Mesenchymal stem cell (in vitro differentiated cells and primary cell): ENCODE measurements at regions not wholly inside any gene's neighbourhood (a gene's known extent, or its start where the extent isn't known, plus 50 kb on each side); places are given as distances from the start of the nearest gene placed in this dataset.

Experiments used
- DNase-seq: peaks from one replicate; pipeline ENCODE4 v3.0.0-alpha.2; 2013
- H2AFZ ChIP-seq: one replicate; pipeline ENCODE4 v1.6.1; 2013; ENCODE audit warnings: low read depth, mild to moderate bottlenecking, control low read depth, inconsistent platforms, low read length, moderate library complexity
- H2AK5ac ChIP-seq: 2 replicates; pipeline ENCODE4 v1.6.1; 2013; ENCODE audit warnings: low read length, moderate library complexity, mild to moderate bottlenecking, inconsistent platforms; ENCODE audit not compliant: severe bottlenecking
- H2BK120ac ChIP-seq: one replicate; pipeline ENCODE4 v1.6.1; 2013; ENCODE audit warnings: low read depth, mild to moderate bottlenecking, inconsistent platforms, low read length, moderate library complexity
- H2BK12ac ChIP-seq, 2 experiments: one replicate each; pipeline ENCODE4 v1.6.1; 2013; ENCODE audit warnings: inconsistent platforms in 2 of 2, low read length in 2 of 2, mild to moderate bottlenecking in 2 of 2, moderate library complexity in 2 of 2, control low read depth in 1 of 2
- H2BK15ac ChIP-seq: one replicate; pipeline ENCODE4 v1.6.1; 2013; ENCODE audit warnings: mild to moderate bottlenecking, low read depth, inconsistent platforms; ENCODE audit not compliant: poor library complexity, severe bottlenecking
- H2BK5ac ChIP-seq: 2 replicates; pipeline ENCODE4 v1.6.1; 2013; ENCODE audit warnings: low read depth, mild to moderate bottlenecking, low read length, control low read depth, inconsistent platforms; ENCODE audit not compliant: poor library complexity, severe bottlenecking
- H3K14ac ChIP-seq, 2 experiments: one replicate each; pipeline ENCODE4 v1.6.1; 2013; ENCODE audit warnings: inconsistent platforms in 2 of 2, low read length in 2 of 2, control low read depth in 1 of 2, mild to moderate bottlenecking in 1 of 2, moderate library complexity in 1 of 2
- H3K18ac ChIP-seq, 2 experiments: one replicate each; pipeline ENCODE4 v1.6.1; 2013; ENCODE audit warnings: inconsistent platforms in 2 of 2, low read length in 2 of 2, control low read depth in 1 of 2, low read depth in 1 of 2, mild to moderate bottlenecking in 1 of 2
- H3K23ac ChIP-seq, 2 experiments: one replicate each; pipeline ENCODE4 v1.6.1; 2013; ENCODE audit warnings: inconsistent platforms in 2 of 2, low read length in 2 of 2, mild to moderate bottlenecking in 2 of 2, moderate library complexity in 2 of 2, control low read depth in 1 of 2
- H3K27ac ChIP-seq: 2 replicates; pipeline ENCODE4 v1.5.1; 2013; ENCODE audit warnings: mild to moderate bottlenecking, moderate library complexity, low read length, control low read depth, inconsistent platforms; ENCODE audit not compliant: poor library complexity, severe bottlenecking
- H3K27me3 ChIP-seq, 2 experiments: 2 replicates each; pipeline versions ENCODE4 v1.6.1 to v1.7.0; 2013; ENCODE audit warnings: low read length in 2 of 2, mild to moderate bottlenecking in 2 of 2, moderate library complexity in 2 of 2, control low read depth in 1 of 2, inconsistent platforms in 1 of 2; ENCODE audit not compliant: control insufficient read depth in 1 of 2, insufficient read depth in 1 of 2
- H3K36me3 ChIP-seq, 2 experiments: 2 replicates each; pipeline versions ENCODE4 v1.6.1 to v1.7.0; 2013; ENCODE audit warnings: low read length in 2 of 2, control low read depth in 1 of 2, inconsistent platforms in 1 of 2, low read depth in 1 of 2, mild to moderate bottlenecking in 1 of 2; ENCODE audit not compliant: insufficient read depth in 2 of 2, control insufficient read depth in 1 of 2
- H3K4ac ChIP-seq, 2 experiments: one replicate each; pipeline ENCODE4 v1.6.1; 2013; ENCODE audit warnings: inconsistent platforms in 2 of 2, low read length in 2 of 2, mild to moderate bottlenecking in 2 of 2, moderate library complexity in 2 of 2, control low read depth in 1 of 2, low read depth in 1 of 2
- H3K4me1 ChIP-seq: 2 replicates; pipeline ENCODE4 v1.6.1; 2013; ENCODE audit warnings: low read depth, low read length, control low read depth; ENCODE audit not compliant: control insufficient read depth, insufficient read depth
- H3K4me2 ChIP-seq: 2 replicates; pipeline ENCODE4 v1.6.1; 2013; ENCODE audit warnings: low read length, mild to moderate bottlenecking, inconsistent platforms; ENCODE audit not compliant: poor library complexity, severe bottlenecking
- H3K4me3 ChIP-seq, 2 experiments: 2 replicates each; pipeline versions ENCODE4 v1.5.1 to v1.7.0; 2013; ENCODE audit warnings: low read length in 2 of 2, mild to moderate bottlenecking in 2 of 2, control low read depth in 1 of 2, low read depth in 1 of 2; ENCODE audit not compliant: insufficient read depth in 1 of 2
- H3K79me1 ChIP-seq: replicated peaks from 2 replicates; pipeline ENCODE4 v1.6.1; 2013; ENCODE audit warnings: mild to moderate bottlenecking, control low read depth, low read length, inconsistent platforms; ENCODE audit not compliant: poor library complexity, severe bottlenecking
- H3K9ac ChIP-seq: 2 replicates; pipeline ENCODE4 v1.7.0; 2013; ENCODE audit warnings: mild to moderate bottlenecking, low read length, moderate library complexity
- H3K9me3 ChIP-seq: 2 replicates; pipeline ENCODE4 v1.7.0; 2013; ENCODE audit warnings: mild to moderate bottlenecking, low read length; ENCODE audit not compliant: control insufficient read depth
- H4K8ac ChIP-seq: one replicate; pipeline ENCODE4 v1.6.1; 2013; ENCODE audit warnings: inconsistent platforms, mild to moderate bottlenecking, low read length, moderate library complexity
- H4K91ac ChIP-seq: one replicate; pipeline ENCODE4 v1.6.1; 2013; ENCODE audit warnings: mild to moderate bottlenecking, low read length, inconsistent platforms
- WGBS: methylation state at CpG from one replicate; pipeline ENCODE4 v1.1.7; 2013; ENCODE audit warnings: mixed read lengths; 5-methylcytosine and 5-hydroxymethylcytosine counted together

DNA sequence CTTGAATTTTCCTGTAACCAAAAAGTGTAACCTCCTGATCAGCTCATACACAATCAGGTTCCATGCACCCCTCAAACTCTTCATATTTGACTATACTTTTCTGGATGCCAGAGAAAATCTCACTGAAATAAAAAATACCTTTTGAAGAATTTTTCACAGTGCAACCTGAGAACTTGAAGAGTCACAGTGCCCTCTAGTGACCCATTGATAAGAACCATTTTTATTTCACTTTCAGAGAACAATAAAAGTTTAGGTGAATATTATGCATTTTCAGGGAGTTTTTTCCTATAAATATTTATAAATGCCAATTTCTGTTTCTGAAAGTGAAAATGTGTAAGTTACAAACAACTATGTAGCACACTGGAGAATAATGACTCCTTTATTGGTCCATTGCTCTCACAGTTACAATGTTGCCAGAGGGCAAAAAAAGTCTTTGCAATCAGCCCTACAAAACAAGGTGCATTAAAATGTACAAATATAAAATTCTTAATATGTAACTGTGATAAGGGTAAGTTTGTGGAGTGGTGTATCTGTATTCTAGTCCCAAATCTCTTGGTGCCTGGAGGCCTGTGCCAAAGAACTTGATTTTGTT, 153.6 kb upstream of the INTU start:
- no peak overlapping the region for H2BK5ac ChIP-seq
- no peak overlapping the region for H3K9ac ChIP-seq
- no peak overlapping the region for H2BK15ac ChIP-seq
- H3K23ac ChIP-seq: no peak overlapping the region
- no peaks in the 10 kb centered on the region for H3K9me3 ChIP-seq
- no peak overlapping the region for H3K4me3 ChIP-seq
- peak; percentile 49 for DNase-seq
- no peak overlapping the region for H4K91ac ChIP-seq
- no peak overlapping the region for H3K18ac ChIP-seq
- no peaks in the 10 kb centered on the region for H3K27me3 ChIP-seq
- H2BK120ac ChIP-seq: no peak overlapping the region
- H3K4ac ChIP-seq: no peak overlapping the region
- no peak overlapping the region for H2BK12ac ChIP-seq
- H3K4me1 ChIP-seq: no peaks in the 10 kb centered on the region
- no peaks in the 10 kb centered on the region for H3K36me3 ChIP-seq
- H2AK5ac ChIP-seq: no peak overlapping the region
- H2AFZ ChIP-seq: no peak overlapping the region
- no peak overlapping the region for H4K8ac ChIP-seq
- H3K14ac ChIP-seq: no peak overlapping the region
- H3K4me2 ChIP-seq: no peak overlapping the region
- H3K27ac ChIP-seq: no peak overlapping the region
- no peaks in the 10 kb centered on the region for H3K79me1 ChIP-seq

DNA sequence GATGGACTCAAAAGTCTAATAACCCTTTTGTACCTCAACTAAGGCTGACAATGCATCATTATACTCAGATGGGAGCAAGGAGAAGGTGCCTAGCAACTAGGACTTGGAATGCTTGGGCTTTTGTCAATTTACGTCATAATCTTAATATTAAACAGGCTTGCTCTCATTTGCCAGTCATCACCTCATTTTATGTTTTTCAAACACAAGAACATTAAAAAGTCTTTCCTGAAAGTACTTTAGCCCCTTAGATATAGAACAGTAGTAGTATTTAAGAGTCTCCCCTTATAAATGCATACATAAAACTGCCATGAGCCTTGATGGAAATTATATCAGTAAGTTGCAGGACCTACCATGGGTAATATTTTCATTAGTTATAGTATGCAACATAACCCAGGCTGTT, 150.7 kb upstream of the INTU start:
- H2AK5ac ChIP-seq: no peak overlapping the region

DNA sequence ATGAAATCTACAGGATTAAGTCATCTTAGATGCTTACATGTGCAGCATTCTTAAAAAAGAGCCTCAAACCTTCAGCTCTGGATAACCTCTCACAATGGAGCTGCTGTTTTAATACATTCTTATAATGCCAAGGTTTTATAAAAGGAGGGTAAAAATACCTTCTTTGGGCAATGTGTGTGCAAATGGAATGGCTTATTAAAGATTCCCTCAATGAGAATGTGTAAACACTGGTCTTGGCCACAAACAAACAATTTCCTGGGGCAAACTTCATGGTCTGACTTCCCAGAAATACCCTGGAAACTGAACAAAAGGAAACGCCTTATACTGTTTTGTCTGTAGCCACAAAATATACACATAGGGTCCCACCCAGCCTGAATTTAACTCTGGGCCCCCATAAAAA, 148.6 kb upstream of the INTU start:
- Histone ChIP-seq H3K27me3 (no peaks in the 10 kb centered on the region), H3K4me1 (no peaks in the 10 kb centered on the region), H2BK15ac (no peak overlapping the region), H3K4ac (no peak overlapping the region), H3K9me3 (no peaks in the 10 kb centered on the region), H3K27ac (no peak overlapping the region), H3K4me2 (no peak overlapping the region), H2AK5ac (no peak overlapping the region), H2BK5ac (no peak overlapping the region), H3K18ac (no peak overlapping the region), H4K91ac (no peak overlapping the region), H3K36me3 (no peaks in the 10 kb centered on the region), H3K23ac (no peak overlapping the region), H3K79me1 (no peaks in the 10 kb centered on the region), H4K8ac (no peak overlapping the region), H3K4me3 (no peak overlapping the region), H3K9ac (no peak overlapping the region), H2BK12ac (no peak overlapping the region), H3K14ac (no peak overlapping the region), H2AFZ (no peak overlapping the region), H2BK120ac (no peak overlapping the region)
- 72% methylated on average over 1 of the region's 1 CpG for WGBS
- DNase-seq: no peak

More for the DNA sequence above, 150.7 kb upstream of the INTU start:
- Histone ChIP-seq H3K4me2 (no peak overlapping the region), H2AFZ (no peak overlapping the region), H2BK5ac (no peak overlapping the region), H3K36me3 (no peaks in the 10 kb centered on the region), H3K9ac (no peak overlapping the region), H3K27me3 (no peaks in the 10 kb centered on the region), H2BK12ac (no peak overlapping the region), H3K4ac (no peak overlapping the region), H3K9me3 (no peaks in the 10 kb centered on the region), H3K23ac (no peak overlapping the region), H3K27ac (no peak overlapping the region), H3K14ac (no peak overlapping the region), H3K4me3 (no peak overlapping the region), H2BK15ac (no peak overlapping the region), H4K8ac (no peak overlapping the region), H2BK120ac (no peak overlapping the region), H3K4me1 (no peaks in the 10 kb centered on the region), H4K91ac (no peak overlapping the region), H3K18ac (no peak overlapping the region), H3K79me1 (no peaks in the 10 kb centered on the region)
- no peak for DNase-seq
- no CpG with 5 or more reads among the region's 1 CpG for WGBS

DNA sequence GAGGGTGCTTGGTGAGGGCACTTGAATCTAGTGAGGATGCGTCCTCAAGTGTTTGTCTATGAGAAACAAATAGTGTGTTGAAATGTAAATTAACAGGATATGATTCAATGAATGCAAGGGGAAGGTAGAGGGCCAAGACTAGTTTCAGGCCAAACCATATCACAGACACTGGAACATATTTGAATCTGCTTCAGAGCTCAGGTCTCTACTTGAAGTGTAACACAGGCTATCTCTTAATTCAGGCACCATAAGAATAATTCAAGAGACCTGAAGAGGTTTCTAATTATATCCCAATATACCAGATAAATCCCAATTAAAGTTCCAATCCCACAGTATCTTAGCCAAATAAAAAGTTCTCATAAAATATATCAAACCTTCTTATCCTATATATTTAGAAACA, 146.5 kb upstream of the INTU start:
- no peaks in the 10 kb centered on the region for H3K4me1 ChIP-seq
- H3K14ac ChIP-seq: no peak overlapping the region
- H3K36me3 ChIP-seq: no peaks in the 10 kb centered on the region
- no peak overlapping the region for H2BK12ac ChIP-seq
- H3K27me3 ChIP-seq: no peaks in the 10 kb centered on the region
- H4K8ac ChIP-seq: no peak overlapping the region
- no peak overlapping the region for H4K91ac ChIP-seq
- no peak overlapping the region for H3K4ac ChIP-seq
- no peak overlapping the region for H3K23ac ChIP-seq
- H3K9ac ChIP-seq: no peak overlapping the region
- H2BK5ac ChIP-seq: no peak overlapping the region
- H3K27ac ChIP-seq: no peak overlapping the region
- H3K9me3 ChIP-seq: no peaks in the 10 kb centered on the region
- no peaks in the 10 kb centered on the region for H3K79me1 ChIP-seq
- H2BK15ac ChIP-seq: no peak overlapping the region
- no peak overlapping the region for H3K4me2 ChIP-seq
- 86% methylated on average over 1 of the region's 1 CpG for WGBS
- no peak overlapping the region for H2AK5ac ChIP-seq
- no peak overlapping the region for H3K4me3 ChIP-seq
- no peak for DNase-seq
- H2AFZ ChIP-seq: no peak overlapping the region
- no peak overlapping the region for H2BK120ac ChIP-seq
- no peak overlapping the region for H3K18ac ChIP-seq
